ENCODE measurements at regions not wholly inside any gene's neighbourhood (a gene's known extent, or its start where the extent isn't known, plus 50 kb on each side); places are given as distances from the start of the nearest gene placed in this dataset.

GRCh38 chr4:170589597-170590191 is 499.9 kb upstream of the AADAT start:
- Histone ChIP-seq H3K4me1 (no peaks in the 10 kb centered on the region), H3K36me3 (no peaks in the 10 kb centered on the region), H3K27me3 (no peaks in the 10 kb centered on the region), H3K4me3 (ENCODE audit: low read depth, low read length) (no peak overlapping the region), H3K9me3 (no peaks in the 10 kb centered on the region)
- TF ChIP-seq, protein P1, sequence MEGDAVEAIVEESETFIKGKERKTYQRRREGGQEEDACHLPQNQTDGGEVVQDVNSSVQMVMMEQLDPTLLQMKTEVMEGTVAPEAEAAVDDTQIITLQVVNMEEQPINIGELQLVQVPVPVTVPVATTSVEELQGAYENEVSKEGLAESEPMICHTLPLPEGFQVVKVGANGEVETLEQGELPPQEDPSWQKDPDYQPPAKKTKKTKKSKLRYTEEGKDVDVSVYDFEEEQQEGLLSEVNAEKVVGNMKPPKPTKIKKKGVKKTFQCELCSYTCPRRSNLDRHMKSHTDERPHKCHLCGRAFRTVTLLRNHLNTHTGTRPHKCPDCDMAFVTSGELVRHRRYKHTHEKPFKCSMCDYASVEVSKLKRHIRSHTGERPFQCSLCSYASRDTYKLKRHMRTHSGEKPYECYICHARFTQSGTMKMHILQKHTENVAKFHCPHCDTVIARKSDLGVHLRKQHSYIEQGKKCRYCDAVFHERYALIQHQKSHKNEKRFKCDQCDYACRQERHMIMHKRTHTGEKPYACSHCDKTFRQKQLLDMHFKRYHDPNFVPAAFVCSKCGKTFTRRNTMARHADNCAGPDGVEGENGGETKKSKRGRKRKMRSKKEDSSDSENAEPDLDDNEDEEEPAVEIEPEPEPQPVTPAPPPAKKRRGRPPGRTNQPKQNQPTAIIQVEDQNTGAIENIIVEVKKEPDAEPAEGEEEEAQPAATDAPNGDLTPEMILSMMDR (IDR thresholded peaks at IDR 0.05; ENCODE audit: low read depth, low read length): peak; percentile 52
- no peak for DNase-seq

DNA sequence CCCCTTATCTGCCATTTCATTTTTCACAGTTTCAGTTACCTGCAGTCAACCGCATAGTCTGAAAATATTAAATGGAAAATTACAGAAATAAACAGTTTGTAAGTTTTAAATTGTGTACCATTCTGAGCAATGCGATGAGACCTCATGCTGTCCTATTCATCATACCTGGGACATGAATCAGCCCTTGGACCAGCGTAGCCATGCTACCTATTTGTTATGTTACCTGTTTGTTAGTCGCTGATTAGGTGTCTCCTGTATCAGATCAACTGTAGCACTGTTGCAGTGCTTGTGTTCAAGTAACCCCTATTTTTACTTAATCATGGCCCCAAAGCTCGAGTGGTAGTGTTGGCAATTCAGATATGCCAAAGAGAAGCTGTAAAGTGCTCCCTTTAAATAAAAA is 492.2 kb upstream of the AADAT start:
- TF ChIP-seq, protein P1 (IDR thresholded peaks at IDR 0.05; ENCODE audit: low read depth, low read length): no peak
- Histone ChIP-seq H3K4me3 (ENCODE audit: low read depth, low read length) (no peak overlapping the region), H3K27me3 (no peaks in the 10 kb centered on the region), H3K4me1 (no peaks in the 10 kb centered on the region), H3K9me3 (no peaks in the 10 kb centered on the region), H3K36me3 (no peaks in the 10 kb centered on the region)
- no peak for DNase-seq

GRCh38 chr4:170581322-170581721 is 491.6 kb upstream of the AADAT start:
- TF ChIP-seq, protein P1 (IDR thresholded peaks at IDR 0.05; ENCODE audit: low read depth, low read length): no peak
- Histone ChIP-seq H3K36me3 (no peaks in the 10 kb centered on the region), H3K4me3 (ENCODE audit: low read depth, low read length) (no peak overlapping the region), H3K4me1 (no peaks in the 10 kb centered on the region), H3K27me3 (no peaks in the 10 kb centered on the region), H3K9me3 (no peaks in the 10 kb centered on the region)
- DNase-seq: no peak

- H3K9me3 ChIP-seq: no peaks in the 10 kb centered on the region
- no peak for DNase-seq
- H3K4me3 ChIP-seq (ENCODE audit: low read depth, low read length): no peak overlapping the region
- TF ChIP-seq, protein P1 (IDR thresholded peaks at IDR 0.05; ENCODE audit: low read depth, low read length): no peak
- no peaks in the 10 kb centered on the region for H3K36me3 ChIP-seq
- no peaks in the 10 kb centered on the region for H3K27me3 ChIP-seq
- no peaks in the 10 kb centered on the region for H3K4me1 ChIP-seq
Observed at GRCh38 chr4:170580651-170581050, 490.9 kb upstream of the AADAT start.

DNA sequence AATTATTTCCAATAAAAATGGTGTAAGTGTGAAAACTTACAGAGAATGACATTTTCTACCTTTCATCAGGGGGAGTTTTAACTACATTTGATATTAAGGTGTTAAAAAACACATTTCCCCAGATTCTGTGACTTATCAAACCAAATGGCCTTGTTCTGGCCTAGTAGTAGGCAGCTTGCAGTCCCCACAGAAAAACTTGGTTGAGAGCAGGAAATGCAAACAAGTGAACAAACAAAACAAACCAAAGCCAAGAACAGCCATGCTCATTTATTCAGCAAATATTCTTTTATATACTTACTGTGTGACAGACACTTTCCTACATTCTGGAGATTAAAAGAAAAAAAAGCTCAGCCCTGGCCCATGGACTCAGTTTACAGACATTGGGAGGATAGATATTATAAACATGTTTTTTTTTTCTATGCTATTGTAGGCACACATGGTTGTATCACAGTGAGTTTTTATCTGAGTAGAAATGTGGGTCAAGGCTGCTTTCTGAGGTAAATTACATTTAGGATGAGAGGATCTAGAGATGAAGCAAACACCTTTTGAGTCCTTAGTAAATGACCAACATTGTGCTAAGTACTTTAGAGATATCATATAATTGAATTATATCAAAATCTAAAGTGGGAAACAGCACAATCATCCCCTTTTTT is 449.2 kb upstream of the AADAT start:
- TF ChIP-seq, protein P1 (IDR thresholded peaks at IDR 0.05; ENCODE audit: low read depth, low read length): no peak
- H3K4me3 ChIP-seq (ENCODE audit: low read depth, low read length): no peak overlapping the region
- DNase-seq: no peak
- no peaks in the 10 kb centered on the region for H3K36me3 ChIP-seq
- H3K27me3 ChIP-seq: no peaks in the 10 kb centered on the region
- no peaks in the 10 kb centered on the region for H3K4me1 ChIP-seq
- no peaks in the 10 kb centered on the region; the same call in 1 of the 2 replicates for H3K9me3 ChIP-seq
